RWPE2 (cell line): ENCODE measurements at regions not wholly inside any gene's neighbourhood (a gene's known extent, or its start where the extent isn't known, plus 50 kb on each side); places are given as distances from the start of the nearest gene placed in this dataset.

Source experiments
- ATAC-seq: fragments of 200-7000 bp; cut with Tn5 transposase; 3 replicates; pipeline ENCODE4 v1.9.1; 2021; ENCODE audit warnings: low read depth
- DNase-seq: peaks from one replicate; pipeline ENCODE4 v3.0.0-alpha.2; 2020; ENCODE audit warnings: low spot score
- H3K27ac ChIP-seq: fragments of 450-650 bp; 2 replicates; pipeline ENCODE4 v1.5.1; 2017; ENCODE audit warnings: mild to moderate bottlenecking; ENCODE audit not compliant: poor library complexity, severe bottlenecking
- H3K27me3 ChIP-seq: fragments of 250-450 bp; sonication (Bioruptor Pico); 2 replicates; pipeline ENCODE4 v1.5.1; 2021; ENCODE audit warnings: mild to moderate bottlenecking, moderate library complexity; ENCODE audit not compliant: insufficient read depth, poor library complexity, severe bottlenecking
- H3K36me3 ChIP-seq: fragments of 250-450 bp; sonication (Bioruptor Pico); 2 replicates; pipeline ENCODE4 v1.5.1; 2020; ENCODE audit warnings: low read depth, mild to moderate bottlenecking, moderate library complexity
- H3K4me1 ChIP-seq: fragments of 250-450 bp; sonication (Bioruptor Pico); 2 replicates; pipeline ENCODE4 v1.5.1; 2021; ENCODE audit warnings: mild to moderate bottlenecking, moderate library complexity; ENCODE audit not compliant: insufficient read depth, poor library complexity, severe bottlenecking
- H3K4me3 ChIP-seq: fragments of 250-450 bp; sonication (Bioruptor Pico); 2 replicates; pipeline ENCODE4 v1.5.1; 2021; ENCODE audit warnings: mild to moderate bottlenecking, moderate library complexity; ENCODE audit not compliant: severe bottlenecking
- H3K9me3 ChIP-seq: fragments of 250-450 bp; sonication (Bioruptor Pico); 2 replicates; pipeline ENCODE4 v1.5.1; 2021; ENCODE audit warnings: mild to moderate bottlenecking, moderate library complexity; ENCODE audit not compliant: severe bottlenecking
- TF ChIP-seq, protein P1 (sequence below): fragments of 450-650 bp; IDR thresholded peaks from one replicate; pipeline ENCODE4 v1.5.1; 2017; ENCODE audit warnings: mild to moderate bottlenecking, moderate library complexity; ENCODE audit not compliant: poor library complexity, severe bottlenecking

DNA sequence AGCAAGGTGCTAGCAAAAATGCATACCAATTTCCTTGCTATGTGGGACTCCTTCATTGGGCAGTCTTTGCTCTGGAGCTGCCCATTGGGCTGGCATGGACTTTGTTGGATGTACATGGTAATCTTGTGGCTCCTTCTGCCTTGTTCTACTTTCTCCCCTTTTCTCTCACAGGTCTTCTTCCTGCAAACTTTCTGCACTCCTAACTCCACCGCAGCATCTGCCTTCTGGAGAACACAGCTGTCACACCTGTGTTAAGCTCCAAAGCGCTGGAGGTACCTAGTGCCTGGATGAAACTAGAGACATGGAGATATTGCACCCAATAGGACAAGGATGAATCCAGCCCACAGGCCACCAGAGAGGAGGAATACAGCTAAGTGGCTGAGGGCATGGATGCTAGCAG lies 60.7 kb upstream of the CCND2 start:
- Histone ChIP-seq H3K9me3 (no peaks in the 10 kb centered on the region), H3K36me3 (no peaks in the 10 kb centered on the region), H3K27me3 (no peaks in the 10 kb centered on the region), H3K27ac (no peak overlapping the region), H3K4me1 (peaks cover 29% of the 10 kb centered on the region), H3K4me3 (no peak overlapping the region)
- no peak for DNase-seq
- no peak for ATAC-seq
- TF ChIP-seq, protein P1, sequence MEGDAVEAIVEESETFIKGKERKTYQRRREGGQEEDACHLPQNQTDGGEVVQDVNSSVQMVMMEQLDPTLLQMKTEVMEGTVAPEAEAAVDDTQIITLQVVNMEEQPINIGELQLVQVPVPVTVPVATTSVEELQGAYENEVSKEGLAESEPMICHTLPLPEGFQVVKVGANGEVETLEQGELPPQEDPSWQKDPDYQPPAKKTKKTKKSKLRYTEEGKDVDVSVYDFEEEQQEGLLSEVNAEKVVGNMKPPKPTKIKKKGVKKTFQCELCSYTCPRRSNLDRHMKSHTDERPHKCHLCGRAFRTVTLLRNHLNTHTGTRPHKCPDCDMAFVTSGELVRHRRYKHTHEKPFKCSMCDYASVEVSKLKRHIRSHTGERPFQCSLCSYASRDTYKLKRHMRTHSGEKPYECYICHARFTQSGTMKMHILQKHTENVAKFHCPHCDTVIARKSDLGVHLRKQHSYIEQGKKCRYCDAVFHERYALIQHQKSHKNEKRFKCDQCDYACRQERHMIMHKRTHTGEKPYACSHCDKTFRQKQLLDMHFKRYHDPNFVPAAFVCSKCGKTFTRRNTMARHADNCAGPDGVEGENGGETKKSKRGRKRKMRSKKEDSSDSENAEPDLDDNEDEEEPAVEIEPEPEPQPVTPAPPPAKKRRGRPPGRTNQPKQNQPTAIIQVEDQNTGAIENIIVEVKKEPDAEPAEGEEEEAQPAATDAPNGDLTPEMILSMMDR: no peak

DNA sequence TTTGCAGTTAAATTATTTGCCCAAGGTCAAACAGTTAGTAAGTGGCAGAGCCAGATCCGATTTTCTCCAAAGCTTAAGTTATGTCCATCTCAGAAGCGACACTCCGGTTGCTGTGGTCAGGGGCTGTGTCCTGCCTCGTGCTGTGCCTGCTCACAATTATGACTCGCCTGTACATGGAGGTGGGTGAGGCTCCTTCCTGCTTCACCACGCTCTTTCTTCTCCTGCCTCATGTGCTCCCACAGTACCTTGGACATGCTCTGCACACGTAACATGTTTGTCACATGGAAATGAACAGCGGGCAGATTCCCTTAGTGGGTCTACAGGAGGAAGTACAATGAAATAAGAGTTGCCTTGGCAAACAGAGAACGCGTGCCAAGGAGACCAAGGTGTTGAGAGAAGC lies 62.2 kb upstream of the CCND2 start:
- peaks cover 25% of the 10 kb centered on the region for H3K4me1 ChIP-seq
- TF ChIP-seq, protein P1: no peak
- H3K27ac ChIP-seq: no peak overlapping the region
- no peaks in the 10 kb centered on the region for H3K36me3 ChIP-seq
- no peaks in the 10 kb centered on the region for H3K27me3 ChIP-seq
- DNase-seq: no peak
- H3K4me3 ChIP-seq: no peak overlapping the region
- ATAC-seq: no peak
- no peaks in the 10 kb centered on the region for H3K9me3 ChIP-seq

DNA sequence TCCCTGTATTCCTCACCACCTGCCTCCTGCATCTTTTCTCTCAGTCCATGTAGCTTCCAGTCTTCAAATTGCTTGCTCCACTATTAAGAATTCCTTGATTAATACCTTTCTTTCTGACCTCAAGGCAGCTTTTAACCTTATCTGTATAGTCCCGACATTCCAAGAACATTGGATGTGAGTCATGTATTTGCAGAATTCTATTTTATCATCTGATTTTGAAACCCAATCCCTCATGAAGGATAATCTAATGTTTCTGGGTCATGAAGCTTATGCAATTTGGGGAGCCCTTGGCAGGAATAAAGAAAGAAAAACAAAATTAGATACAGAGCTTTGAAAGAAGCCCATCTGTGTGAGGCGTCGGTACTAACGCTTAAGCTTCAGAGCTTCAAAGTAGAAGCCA lies 63.4 kb upstream of the CCND2 start:
- DNase-seq (no peak), ATAC-seq (peak; percentile 66)
- Histone ChIP-seq H3K9me3 (no peaks in the 10 kb centered on the region), H3K27ac (no peak overlapping the region), H3K36me3 (no peaks in the 10 kb centered on the region), H3K4me1 (peaks cover 13% of the 10 kb centered on the region), H3K4me3 (no peak overlapping the region), H3K27me3 (no peaks in the 10 kb centered on the region)
- TF ChIP-seq, protein P1: no peak

DNA sequence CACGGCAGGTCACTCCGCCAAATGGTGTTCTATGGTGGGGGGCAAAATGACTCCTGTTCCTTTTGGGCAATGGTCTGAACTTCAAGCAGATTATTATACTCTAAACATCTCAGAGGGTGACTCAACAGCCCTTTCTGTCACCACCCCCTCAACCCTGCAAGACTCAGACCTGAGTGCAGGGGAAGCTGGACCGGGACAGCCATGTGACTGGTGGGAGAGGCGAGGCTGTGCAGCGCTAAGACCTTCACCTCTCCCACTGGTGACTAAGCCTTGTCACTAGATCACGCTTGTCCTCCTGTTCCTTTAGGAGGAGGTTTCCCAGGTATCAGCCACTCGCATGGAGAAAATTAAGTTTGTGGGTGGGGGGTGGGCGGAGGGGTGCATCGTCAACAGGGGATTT lies 67.1 kb upstream of the CCND2 start:
- DNase-seq (no peak), ATAC-seq (no peak)
- Histone ChIP-seq H3K27me3 (no peaks in the 10 kb centered on the region), H3K4me1 (peaks cover 10% of the 10 kb centered on the region), H3K9me3 (no peaks in the 10 kb centered on the region), H3K4me3 (no peak overlapping the region), H3K36me3 (no peaks in the 10 kb centered on the region), H3K27ac (no peak overlapping the region)
- TF ChIP-seq, protein P1: no peak

DNA sequence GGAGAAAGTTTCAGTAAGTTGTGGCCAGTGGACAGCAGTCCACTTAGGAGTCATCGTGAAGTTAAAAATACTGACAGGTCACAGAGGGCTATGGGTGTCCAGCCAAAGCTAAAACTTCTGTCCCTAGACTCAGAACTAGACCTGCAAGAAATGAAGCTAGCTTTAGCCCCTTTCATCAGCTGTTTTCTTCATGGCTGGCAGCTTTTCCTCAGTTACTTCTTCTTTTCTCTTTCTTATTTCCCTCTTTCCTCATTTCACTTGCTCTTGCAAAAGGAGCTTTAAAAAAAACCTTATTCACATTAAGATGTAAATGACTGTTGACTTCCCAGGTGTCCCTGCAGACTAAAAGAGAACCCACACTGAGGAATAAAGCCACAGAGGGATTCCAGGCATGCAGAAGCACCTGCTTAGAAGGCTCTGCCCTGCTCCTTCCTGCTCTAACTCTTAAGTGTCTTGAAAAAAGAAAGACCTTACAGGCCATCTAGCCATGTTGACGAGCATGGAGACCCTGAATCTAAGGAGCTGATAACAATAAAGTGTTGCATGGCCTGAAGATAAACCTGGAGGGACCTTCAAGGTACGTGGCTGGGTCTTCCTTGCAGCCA lies 69.7 kb upstream of the CCND2 start:
- Histone ChIP-seq H3K4me1 (no peaks in the 10 kb centered on the region), H3K4me3 (no peak overlapping the region), H3K27me3 (no peaks in the 10 kb centered on the region), H3K9me3 (no peaks in the 10 kb centered on the region), H3K27ac (no peak overlapping the region), H3K36me3 (no peaks in the 10 kb centered on the region)
- DNase-seq: no peak
- TF ChIP-seq, protein P1: no peak
- ATAC-seq: no peak
